Hindlimb muscle (tissue), 1 donor: ENCODE measurements at regions not wholly inside any gene's neighbourhood (a gene's known extent, or its start where the extent isn't known, plus 50 kb on each side); places are given as distances from the start of the nearest gene placed in this dataset.

Experiments
- DNase-seq: peaks from one replicate; pipeline ENCODE4 v3.0.0-alpha.2; 2013

GRCh38 chr5:115374057-115374775 lies 77.8 kb upstream of the CCDC112 start:
- DNase-seq, result no peak

GRCh38 chr5:115372146-115372545 lies 75.7 kb upstream of the CCDC112 start:
- DNase-seq, result peak; percentile 38

GRCh38 chr5:115369430-115370144 lies 73.1 kb upstream of the CCDC112 start:
- no peak for DNase-seq

GRCh38 chr5:115366223-115366622 lies 69.8 kb upstream of the CCDC112 start:
- peak; percentile 19 for DNase-seq

GRCh38 chr5:115363879-115364278 lies 67.4 kb upstream of the CCDC112 start:
- no peak for DNase-seq

GRCh38 chr5:115360046-115360685 lies 63.7 kb upstream of the CCDC112 start:
- DNase-seq, result no peak

- no peak for DNase-seq
Measured at GRCh38 chr5:115355767-115356381, 59.4 kb upstream of the CCDC112 start.

GRCh38 chr5:115355095-115355494 lies 58.6 kb upstream of the CCDC112 start:
- DNase-seq, result no peak

- no peak for DNase-seq
Measured at GRCh38 chr5:115354246-115354645, 57.8 kb upstream of the CCDC112 start.

- no peak for DNase-seq
Measured at GRCh38 chr5:115352571-115352970, 56.1 kb upstream of the CCDC112 start.

- no peak for DNase-seq
Measured at GRCh38 chr5:115351356-115352195, 55.1 kb upstream of the CCDC112 start.

- DNase-seq, result no peak
Measured at GRCh38 chr5:115350894-115351293, 54.4 kb upstream of the CCDC112 start.

GRCh38 chr5:115349001-115349817 lies 52.8 kb upstream of the CCDC112 start:
- no peak for DNase-seq

- no peak for DNase-seq
Measured at GRCh38 chr5:115348175-115348574, 51.7 kb upstream of the CCDC112 start.
